ENCODE measurements at regions not wholly inside any gene's neighbourhood (a gene's known extent, or its start where the extent isn't known, plus 50 kb on each side); places are given as distances from the start of the nearest gene placed in this dataset.
A peak's percentile ranks its signal among the peaks of the same experiment; 100 is the strongest.

DNA sequence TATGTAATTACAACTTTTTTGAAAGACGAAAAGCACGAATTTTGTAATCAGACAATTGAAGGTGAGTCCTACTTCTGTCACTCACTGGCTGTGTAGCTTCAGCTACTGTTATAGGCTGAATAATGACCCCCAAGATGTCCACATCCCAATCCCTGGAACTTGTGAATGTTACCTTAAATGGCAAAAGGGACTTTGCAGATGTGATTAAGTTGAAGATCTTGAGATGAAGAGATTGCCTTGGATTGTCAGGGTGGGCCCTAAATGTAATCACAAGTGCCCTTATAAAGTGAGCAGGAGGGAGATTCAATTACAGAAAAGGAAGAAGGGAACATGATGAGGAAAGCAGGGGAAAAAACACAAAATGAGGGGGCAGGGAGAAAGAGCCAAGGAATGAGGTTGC, 326.2 kb upstream of the MSX2 start:
- DNase-seq (ENCODE audit: extremely low read depth, low read depth, low spot score): no peak

DNA sequence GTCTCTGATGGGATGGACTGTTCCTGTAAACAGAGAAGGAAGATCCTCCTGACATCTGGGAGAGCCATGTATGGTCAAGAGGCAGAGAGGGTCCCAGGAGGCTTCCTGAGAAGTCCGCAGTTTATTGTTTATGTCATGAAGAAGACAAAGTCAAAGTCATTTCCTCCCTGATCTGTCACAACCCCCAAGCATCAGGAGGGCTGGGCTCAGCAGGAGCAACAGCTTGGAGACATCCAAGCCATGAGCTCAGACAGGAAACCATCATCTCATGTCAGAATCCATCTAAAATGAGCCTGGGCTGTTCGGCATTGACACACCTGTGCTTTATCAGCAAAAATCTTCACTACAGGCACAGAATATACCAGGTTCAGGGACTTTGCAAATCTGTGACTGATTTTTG, 325.0 kb upstream of the MSX2 start:
- no peak for DNase-seq (ENCODE audit: extremely low read depth, low read depth, low spot score)

DNA sequence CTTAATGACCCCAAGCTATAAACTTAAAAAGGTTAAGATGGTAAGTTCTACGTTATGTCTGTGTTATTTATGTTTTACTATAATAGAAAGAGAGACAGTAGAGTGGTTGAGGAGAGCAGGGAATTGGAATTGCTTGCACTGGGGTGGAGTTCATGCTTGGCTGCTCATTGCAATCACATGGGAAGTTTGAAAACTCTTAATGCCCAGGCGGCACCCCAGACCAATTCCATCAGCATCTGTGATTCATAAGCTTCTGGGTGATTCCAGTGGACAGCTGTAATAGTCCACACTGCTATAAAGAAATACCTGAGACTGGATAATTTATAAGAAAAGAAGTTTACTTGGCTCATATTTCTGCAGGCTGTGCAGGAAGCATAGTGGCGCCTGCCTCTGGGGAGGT, 323.9 kb upstream of the MSX2 start:
- DNase-seq (ENCODE audit: extremely low read depth, low read depth, low spot score): no peak

DNA sequence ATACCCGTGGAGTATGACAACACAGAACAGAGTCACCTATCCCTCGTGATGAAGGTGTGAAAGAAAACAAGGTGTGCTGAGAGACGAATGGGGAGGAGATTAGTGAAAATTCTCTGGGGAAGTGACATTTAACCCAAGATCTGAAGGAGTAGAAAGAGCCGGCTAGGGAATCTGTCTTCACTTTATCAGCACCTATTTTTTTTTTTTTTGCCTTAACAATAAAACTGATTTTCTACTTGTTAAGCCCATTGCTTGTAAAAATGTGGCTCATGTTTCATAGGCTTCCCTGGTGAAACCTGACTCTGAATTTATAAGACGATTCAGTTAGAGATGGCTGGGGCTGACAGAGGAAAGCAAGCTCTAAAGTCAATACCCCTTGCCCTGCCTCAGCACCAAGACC, 322.6 kb upstream of the MSX2 start:
- DNase-seq (ENCODE audit: extremely low read depth, low read depth, low spot score): no peak

DNA sequence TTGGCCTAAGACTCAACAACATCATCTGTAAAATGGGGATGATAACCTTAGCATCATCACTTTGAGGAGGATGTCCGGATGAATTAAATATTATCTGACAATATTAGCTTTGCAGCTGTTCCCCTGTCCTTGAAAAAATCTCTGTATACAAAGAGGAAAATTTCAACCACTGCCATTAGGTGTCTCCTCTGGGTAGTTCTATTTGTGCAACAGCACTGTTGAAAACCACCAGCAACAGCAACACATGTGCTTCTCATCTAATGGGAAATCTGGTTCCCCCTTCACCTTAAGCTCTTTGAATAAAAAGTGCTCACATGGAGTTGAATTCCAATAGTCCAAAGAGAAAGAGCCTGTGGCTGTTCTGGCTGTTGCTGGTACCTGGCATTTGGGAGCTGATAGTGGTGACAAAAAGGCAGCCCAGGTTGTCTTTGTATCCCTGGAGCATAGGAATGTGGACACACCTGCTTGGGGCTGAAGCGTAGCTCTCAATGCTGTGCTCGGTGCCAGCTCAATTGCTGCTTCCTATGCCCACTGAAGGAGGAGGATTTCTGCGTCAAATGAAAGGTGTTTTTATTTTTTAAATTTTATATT, 322.1 kb upstream of the MSX2 start:
- no peak for DNase-seq (ENCODE audit: extremely low read depth, low read depth, low spot score)

DNA sequence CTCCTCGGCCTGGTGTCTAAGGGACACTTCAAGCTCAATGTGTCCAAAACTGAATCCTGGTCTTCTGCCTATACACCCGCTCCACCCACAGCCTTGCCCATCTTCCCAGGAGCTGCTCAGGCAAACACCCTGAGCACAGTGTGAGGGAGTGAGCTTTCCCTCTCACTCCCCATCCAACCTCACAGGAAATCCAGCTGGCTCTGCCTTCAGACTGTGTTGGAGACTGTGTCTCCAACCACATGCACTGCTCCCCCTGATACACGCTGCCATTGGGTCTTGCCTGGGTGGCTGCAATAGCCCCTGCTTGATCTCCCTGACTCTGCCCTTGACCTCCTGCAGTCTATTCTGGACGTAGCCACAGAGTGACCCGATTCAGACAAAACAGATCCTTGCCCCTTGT, 319.5 kb upstream of the MSX2 start:
- no peak for DNase-seq (ENCODE audit: extremely low read depth, low read depth, low spot score)

DNA sequence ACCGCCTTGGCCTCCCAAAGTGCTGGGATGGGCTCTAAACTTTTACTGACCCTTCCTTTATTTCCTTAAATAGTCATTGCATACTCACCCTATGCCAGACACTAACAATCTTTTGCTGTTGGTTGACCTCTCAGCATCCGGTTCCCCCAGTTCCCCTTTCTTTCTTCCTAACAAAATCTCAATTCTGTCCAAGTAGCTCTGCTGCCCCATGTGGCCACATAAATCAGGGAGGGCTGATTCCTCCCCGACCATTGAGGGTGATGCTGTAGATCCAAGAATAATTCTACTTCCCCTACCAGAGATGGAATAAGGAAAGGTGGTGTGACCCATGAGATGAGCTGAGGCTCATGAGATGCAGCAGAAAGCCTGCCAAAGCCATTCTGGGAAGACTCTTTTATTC, 315.3 kb upstream of the MSX2 start:
- DNase-seq (ENCODE audit: extremely low read depth, low read depth, low spot score): no peak

DNA sequence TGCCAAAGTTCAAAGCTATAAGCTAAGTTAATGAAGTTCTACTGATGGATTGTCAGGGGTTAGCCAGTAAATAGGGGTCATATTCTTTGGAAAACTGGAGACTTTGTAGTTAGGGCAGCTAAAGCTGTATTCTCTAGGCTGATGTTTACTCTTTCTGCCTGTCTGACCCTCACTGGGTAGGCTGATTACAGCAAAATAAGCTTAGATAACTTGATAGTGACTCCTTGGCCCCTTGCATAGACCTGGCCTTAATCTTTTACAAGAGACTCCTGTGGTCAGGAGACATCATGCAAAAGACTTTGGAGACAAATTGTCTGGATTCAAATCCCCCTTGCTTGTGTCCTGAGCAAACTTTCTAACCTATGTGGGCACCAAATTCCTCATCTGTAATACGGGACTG, 314.4 kb upstream of the MSX2 start:
- no peak for DNase-seq (ENCODE audit: extremely low read depth, low read depth, low spot score)

DNA sequence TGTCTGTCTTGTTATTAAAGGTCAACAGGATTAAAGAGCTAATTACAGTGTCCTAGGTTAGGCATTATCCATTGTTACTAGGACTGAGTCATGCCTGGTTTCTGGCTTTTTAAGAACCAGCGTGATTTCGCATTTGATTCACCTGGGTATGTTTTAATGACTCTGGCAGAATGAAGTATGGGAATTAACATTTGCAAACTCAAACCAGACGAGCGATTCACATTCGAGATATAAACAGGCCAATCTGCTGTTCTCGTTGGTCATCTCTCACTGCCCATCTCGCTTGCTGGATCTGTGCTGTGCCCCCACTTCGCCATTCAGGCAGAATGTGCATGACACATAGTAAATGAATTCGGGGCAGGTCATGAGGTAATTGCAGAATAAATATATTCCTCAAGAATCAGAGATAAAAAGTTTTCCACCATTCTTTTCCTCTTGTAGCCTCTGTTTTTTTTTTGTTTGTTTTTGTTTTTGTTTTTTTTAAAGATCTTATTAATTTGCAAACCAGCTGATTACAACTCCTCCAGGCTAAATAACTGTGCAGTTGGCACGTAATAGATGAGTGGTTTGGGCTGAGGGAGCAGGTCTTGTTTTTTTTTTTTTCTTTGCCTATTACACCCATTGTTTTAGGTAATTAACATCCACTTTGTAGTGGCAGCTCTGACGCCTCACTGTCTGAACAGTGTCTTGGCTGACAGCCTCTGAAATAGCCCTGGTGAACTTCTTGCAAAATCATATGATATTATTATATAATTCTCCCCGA, 313.5 kb upstream of the MSX2 start:
- no peak for DNase-seq (ENCODE audit: extremely low read depth, low read depth, low spot score)

DNA sequence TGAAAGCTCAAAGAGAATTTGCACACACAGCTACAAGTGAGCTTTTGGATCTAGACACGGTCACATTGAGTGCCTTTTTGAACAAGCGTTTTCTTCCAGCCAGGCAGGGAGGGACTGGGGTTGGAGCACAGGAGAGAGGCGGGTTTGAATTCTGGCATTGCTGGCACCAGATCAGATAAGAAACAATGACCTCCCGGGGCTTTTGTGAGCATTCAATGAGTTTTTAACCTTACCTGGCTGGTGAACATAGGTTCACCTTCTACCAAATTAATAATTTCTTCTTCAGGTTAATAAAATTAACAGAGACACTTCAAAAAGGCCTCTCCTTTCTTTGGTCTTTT, 312.9 kb upstream of the MSX2 start:
- no peak for DNase-seq (ENCODE audit: extremely low read depth, low read depth, low spot score)

DNA sequence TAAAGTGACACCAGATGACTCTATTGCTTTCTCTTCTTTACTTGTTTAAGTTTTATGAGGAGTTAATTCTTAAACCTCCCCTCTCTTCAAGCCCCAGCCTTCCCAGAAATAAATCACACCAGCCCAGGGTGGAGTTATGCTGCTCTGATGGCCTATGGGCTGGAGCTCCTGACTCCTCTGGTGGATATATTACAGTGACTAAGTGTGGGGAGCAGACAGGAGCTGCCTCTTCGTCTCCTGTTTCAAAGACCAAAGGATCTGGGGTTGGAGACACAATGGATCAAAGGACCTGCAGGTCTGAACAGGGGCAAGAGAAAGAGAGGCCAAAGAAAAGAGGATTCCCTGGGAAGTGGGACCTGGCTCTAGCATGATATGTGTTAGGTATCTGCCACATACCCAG, 312.0 kb upstream of the MSX2 start:
- DNase-seq (ENCODE audit: extremely low read depth, low read depth, low spot score): no peak

DNA sequence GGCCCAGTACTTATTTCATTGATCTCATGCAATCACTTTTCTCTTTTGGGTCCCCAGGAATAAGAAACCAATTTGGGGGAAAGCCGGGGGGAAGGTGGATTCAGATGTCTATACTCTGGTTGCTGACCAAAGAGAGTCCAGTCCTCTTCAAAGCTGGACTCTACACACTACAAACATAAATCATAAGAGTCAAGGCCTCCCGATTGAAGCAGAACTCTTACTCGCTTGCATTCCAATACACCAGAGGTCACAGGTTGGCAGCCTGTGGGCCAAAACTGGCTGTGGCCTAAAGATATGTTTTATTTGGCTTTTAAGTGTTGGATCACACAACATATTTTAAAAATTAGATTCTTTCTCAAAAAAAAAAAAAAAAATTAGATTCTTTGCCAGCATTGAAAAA, 311.4 kb upstream of the MSX2 start:
- no peak for DNase-seq (ENCODE audit: extremely low read depth, low read depth, low spot score)

DNA sequence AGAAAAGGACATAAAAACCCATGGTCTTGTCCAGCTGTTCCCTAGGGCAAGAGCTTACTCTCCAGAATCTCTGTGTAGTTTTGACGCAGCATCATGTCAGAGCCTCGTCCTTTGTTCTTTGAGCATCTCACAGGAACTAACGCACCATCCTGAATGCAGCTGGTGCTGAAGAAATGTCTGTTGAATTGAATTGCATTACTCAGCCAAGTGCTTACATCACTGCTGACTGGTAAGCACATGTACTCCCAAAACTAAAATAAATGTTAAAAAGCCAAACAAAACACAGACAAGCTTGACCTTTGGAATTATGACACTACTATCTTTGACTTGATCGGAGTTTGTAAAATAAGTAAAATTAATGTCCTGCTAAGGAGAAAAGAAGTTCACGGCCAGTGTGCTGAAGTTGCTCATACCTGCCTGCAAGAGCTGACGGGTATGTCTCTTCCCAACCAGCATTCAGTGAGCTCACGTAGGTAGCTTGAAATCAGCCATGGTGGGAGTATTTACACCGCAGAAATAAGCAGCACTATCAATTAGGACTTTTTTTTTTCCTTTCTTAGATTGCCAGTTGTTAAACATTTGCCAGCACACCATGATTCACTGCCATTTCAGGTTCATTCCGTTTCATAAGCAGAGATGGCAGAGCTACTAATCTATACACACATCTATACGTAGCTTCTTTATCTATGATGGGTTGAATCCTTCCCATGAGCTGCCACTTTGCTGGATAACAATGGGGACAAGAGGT, 310.6 kb upstream of the MSX2 start:
- no peak for DNase-seq (ENCODE audit: extremely low read depth, low read depth, low spot score)

DNA sequence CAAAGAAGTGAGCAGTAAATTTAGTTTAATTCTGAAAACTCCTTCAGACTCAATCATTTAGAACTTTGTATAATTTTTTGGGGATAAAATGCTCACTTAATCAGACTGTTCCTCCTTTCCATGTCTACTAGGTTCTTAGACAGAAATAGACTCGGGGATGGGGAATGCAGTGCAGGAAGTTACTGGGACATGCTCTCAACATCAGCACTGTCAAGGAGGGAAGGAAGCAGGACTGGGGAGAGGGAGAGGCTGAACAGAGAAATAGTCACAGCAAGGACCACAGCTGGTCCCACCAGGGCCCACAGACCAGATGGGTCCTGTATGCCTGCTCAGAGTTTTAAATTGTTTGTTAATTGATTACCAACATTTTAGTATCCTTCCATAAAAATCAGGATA, 310.1 kb upstream of the MSX2 start:
- no peak for DNase-seq (ENCODE audit: extremely low read depth, low read depth, low spot score)

DNA sequence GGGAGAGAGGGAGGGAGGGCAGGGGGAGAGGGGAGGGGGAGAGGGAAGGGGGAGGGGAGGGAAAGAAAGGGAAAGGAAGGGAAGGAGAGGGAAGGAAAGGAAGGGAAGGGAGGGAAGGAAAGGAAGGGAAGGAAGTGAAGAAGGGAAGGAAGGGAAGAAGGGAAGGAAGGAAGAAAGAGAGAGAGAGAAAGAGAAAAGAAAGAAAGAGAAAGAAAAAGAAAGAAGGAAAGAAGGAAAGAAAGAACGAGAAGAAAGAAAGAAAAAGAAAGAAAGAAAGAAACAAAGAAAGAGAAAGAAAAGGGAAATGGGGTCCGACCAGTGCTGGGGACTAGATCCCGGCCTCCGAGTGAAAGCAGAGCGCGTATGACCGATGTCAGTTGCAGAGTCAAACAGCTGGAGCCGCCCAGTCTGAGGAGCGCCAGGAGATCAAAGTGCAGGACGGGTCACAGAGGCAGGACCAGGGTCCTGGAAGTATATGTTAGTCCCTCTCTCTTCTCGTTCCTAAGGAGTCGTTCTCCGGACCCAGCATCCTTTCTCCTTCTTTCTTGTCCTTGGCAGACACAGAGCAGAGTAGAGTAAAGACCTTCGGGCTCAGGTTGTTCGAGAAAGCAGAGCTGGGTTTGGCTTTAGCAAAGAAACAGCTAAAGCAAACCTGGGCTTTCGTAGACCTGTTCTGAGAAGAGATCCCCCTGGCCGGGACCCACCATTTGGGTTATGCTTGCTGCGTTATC, 305.4 kb upstream of the MSX2 start:
- no peak for DNase-seq (ENCODE audit: extremely low read depth, low read depth, low spot score)

DNA sequence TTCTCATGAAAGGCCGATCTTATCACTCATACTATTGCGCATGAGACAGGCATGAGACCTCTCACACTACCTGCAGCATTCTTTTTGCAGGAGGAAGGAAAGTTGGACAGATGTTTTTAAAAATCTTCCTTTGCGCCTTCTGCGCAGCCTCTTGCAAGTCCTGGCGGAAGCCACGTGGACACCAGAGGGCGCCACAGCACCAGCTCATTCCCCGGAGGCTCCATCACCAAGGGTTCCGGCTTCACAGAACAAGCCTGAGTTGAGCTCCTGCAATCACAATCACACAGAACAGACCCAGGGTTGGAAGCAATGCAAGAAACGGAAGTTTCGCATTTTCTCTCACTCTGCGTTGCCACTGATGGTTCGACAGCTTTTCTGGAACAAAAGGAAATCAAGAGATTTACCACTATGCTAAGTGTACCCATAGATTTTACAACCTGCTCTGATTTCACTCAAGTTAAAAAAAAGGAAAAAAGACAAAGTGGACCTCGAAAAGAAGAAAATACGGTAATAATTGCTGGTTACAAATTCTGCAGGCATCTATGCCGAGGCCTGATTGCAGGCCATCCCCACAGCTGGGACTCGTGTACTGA, 304.7 kb upstream of the MSX2 start:
- peak; percentile 36 for DNase-seq (ENCODE audit: extremely low read depth, low read depth, low spot score)

DNA sequence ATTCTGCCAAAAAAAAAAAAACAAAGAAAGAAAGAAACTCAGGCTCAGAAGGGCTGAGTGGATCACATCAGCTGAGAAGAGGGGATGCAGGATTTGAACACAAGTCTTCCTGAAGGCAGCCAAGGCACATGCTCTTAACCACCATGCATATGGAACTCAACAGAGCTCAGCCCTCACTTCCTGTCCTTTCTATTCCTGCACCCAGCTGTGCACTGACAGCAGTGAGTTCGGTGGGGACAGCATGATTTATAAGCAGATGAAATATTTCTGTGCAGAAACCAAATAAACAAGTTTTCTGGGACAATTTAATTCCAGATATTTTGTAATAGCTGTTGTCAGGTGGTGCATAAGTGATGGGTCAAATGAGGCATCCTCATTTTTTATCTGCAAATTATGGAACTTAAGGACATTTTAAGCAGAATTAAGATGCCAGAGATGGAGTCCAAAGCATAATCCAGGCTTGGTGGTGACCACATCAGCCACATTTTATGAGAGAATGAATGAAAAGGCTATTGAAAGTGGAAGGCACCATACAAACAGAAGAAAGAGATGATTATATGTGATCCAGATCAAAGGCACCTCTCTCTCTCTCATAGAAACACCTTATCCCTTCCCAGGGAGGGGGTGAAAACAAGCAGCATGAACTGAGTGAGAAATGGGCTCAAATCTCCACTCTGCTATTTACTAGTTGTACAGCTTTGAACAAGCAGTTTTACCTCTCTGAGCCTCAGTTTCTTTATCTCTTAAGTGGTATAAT, 303.6 kb upstream of the MSX2 start:
- DNase-seq (ENCODE audit: extremely low read depth, low read depth, low spot score): no peak

DNA sequence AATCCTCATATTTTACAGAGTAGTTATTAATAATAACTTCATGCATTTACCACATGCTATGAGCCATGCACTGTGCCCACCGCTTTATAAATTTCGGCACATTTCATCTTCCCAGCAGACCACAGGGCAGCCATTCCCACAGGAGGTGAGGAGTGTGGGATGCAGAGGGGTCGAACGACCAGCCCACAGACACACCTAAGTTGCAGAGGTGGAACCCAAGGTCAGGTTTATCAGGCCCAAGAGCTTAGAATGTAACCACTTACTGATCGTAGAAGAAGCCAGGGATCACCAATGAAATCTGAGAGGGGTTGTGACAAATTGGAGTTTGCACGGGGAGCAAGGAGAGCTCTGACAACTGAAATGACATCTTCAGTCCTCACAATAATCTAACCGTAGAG, 303.0 kb upstream of the MSX2 start:
- DNase-seq (ENCODE audit: extremely low read depth, low read depth, low spot score): no peak

DNA sequence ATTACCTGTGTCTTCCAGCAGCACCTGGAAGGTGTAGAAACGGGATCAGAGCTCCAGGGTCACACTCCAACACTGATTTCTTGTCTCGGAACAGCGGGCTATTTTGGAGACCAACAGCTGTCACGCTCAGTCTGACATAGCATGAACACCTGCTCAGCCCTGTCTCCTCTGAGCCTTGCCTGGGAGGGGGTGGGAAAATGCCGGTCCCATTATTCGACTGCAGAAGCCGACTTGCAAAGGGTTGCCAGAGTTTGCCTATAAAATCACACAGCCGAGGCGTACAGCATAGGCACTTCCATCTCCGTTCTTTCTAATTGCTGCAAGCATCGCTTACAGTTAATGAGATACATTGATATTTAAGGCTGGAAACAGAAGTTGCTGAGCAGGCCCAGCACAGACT, 300.8 kb upstream of the MSX2 start:
- DNase-seq (ENCODE audit: extremely low read depth, low read depth, low spot score): no peak

DNA sequence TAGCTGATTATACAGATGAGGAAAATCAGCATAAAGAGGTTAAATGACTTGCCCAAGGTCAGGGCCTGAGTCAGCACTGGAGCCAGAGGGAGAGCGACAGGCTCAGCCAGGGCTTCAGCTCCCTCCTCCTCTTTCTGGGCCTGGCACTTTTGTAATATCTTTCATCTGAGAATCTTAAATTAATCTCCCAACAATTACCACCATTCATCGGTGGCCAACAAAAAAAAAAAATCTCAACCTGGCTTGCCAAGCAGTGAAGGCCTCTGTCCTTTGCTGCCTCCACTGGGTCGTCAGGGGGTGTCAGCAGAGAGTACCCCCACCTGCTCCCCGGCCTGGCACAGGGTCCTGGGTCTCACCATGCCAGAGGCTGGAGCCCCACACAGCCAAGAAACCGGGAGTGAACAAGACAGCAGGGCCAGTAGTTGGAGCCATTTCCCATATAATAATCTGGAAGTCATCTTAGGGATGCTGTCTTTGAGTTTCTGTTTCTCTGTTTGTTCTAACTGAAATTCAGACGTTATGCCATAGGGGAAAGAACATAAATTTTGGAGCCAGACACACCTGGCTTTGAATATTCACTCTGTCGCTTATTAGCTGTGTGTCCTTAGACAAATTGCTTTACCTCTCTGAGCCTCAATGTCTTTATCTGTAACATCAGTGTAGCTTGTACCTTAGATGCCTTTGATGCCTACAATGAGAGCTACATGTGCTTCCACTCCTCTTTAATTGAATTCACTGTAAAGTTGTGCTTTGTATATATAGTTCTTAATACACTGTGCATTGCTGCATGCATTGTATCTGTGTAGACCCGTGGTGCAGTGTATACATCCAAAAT, 299.9 kb upstream of the MSX2 start:
- DNase-seq (ENCODE audit: extremely low read depth, low read depth, low spot score): no peak
